HepG2 (cell line): ENCODE measurements at regions not wholly inside any gene's neighbourhood (a gene's known extent, or its start where the extent isn't known, plus 50 kb on each side); places are given as distances from the start of the nearest gene placed in this dataset.

Experiments used
- ATAC-seq: fragments of 200-7000 bp; cut with Tn5 transposase; 3 replicates; pipeline ENCODE4 v1.9.1; 2020; ENCODE audit warnings: mild to moderate bottlenecking, moderate library complexity
- BruUV-seq: library from RNA; stranded (reverse); fragments of 400-500 nt; replicated peaks from 2 replicates; lab custom pipeline; 2021; lab: Mats Ljungman, UMichigan
- CTCF ChIA-PET: fragments of 300-600 bp; formaldehyde crosslinking; extraction: SDS; loops from one replicate; lab custom pipeline; 2021; ENCODE audit warnings: low total read pairs, inconsistent platforms, low intra/inter-chr PET ratio; lab: Yijun Ruan, JAX
- POLR2A ChIA-PET: fragments of 350-600 bp; sonication (Branson Sonifier 250); formaldehyde crosslinking; loops from one replicate; lab custom pipeline; 2020; ENCODE audit warnings: antibody characterized with exemption, inconsistent platforms; lab: Yijun Ruan, JAX
- DNase-seq: peaks from one replicate; pipeline ENCODE4 v3.0.0-alpha.2; 2015; ENCODE audit warnings: low spot score
- FAIRE-seq: peaks from 3 replicates; lab custom pipeline; 2011; peaks lifted over from hg19 to GRCh38; lab: Jason Lieb, UNC
- H2AFZ ChIP-seq: one replicate; pipeline ENCODE4 v1.6.1; 2011; ENCODE audit warnings: low read length, inconsistent platforms
- H3K27ac ChIP-seq: fragments of 300-600 bp; 3 replicates; pipeline ENCODE4 v1.8.0; 2011; ENCODE audit warnings: mixed run types, mild to moderate bottlenecking, mixed read lengths, low read length, inconsistent platforms; ENCODE audit not compliant: insufficient read depth; ENCODE audit errors: extremely low read length
- H3K27me3 ChIP-seq, 2 experiments: fragments of 200-600 bp in 1 of 2; 2 replicates in 1 of 2; 3 replicates in 1 of 2; pipeline versions ENCODE4 v1.6.0 to v1.8.0; 2011; ENCODE audit warnings: low read length in 2 of 2, mild to moderate bottlenecking in 2 of 2, moderate library complexity in 2 of 2, inconsistent platforms in 1 of 2; ENCODE audit not compliant: insufficient read depth in 2 of 2, control insufficient read depth in 1 of 2
- H3K36me3 ChIP-seq, 2 experiments: fragments of 200-600 bp in 1 of 2; replicated peaks in 1 of 2; 2 replicates in 1 of 2; 3 replicates in 1 of 2; pipeline versions ENCODE4 v1.5.1 to v1.8.0; 2011; ENCODE audit warnings: low read length in 2 of 2, inconsistent platforms in 1 of 2; ENCODE audit not compliant: insufficient read depth in 2 of 2, control insufficient read depth in 1 of 2
- H3K4me1 ChIP-seq: 2 replicates; pipeline ENCODE4 v1.5.1; 2012; ENCODE audit warnings: low read length, inconsistent platforms; ENCODE audit not compliant: insufficient read depth
- H3K4me2 ChIP-seq: 2 replicates; pipeline ENCODE4 v1.6.0; 2011; ENCODE audit warnings: low read depth, low read length, inconsistent platforms
- H3K4me3 ChIP-seq, 3 experiments: fragments of 200-600 bp in 1 of 3; sonication (generic), shearing (Covaris generic) in 1 of 3; replicated peaks in 1 of 3; 2 replicates each; pipeline ENCODE4 v1.5.1; 2011 to 2016; ENCODE audit warnings: low read length in 3 of 3, inconsistent platforms in 2 of 3, low read depth in 2 of 3, mild to moderate bottlenecking in 2 of 3, control low read depth in 1 of 3, mixed read lengths in 1 of 3; ENCODE audit not compliant: insufficient read depth in 1 of 3
- H3K79me2 ChIP-seq: one replicate; pipeline ENCODE4 v1.6.1; 2011; ENCODE audit warnings: low read length, inconsistent platforms; ENCODE audit not compliant: insufficient read depth
- H3K9ac ChIP-seq: 2 replicates; pipeline ENCODE4 v1.6.0; 2011; ENCODE audit warnings: mild to moderate bottlenecking, low read depth, low read length, inconsistent platforms; ENCODE audit not compliant: insufficient read depth
- H3K9me3 ChIP-seq: 2 replicates; pipeline ENCODE4 v1.5.1; 2012; ENCODE audit warnings: mild to moderate bottlenecking, low read length
- H4K20me1 ChIP-seq: 2 replicates; pipeline ENCODE4 v1.6.0; 2011; ENCODE audit warnings: inconsistent platforms, mild to moderate bottlenecking, low read length, moderate library complexity; ENCODE audit not compliant: insufficient read depth
- CERS6 ChIP-seq: sonication (generic); formaldehyde crosslinking; IDR thresholded peaks from 2 replicates; pipeline ENCODE4 v1.5.0; 2020; ENCODE audit warnings: missing genetic modification reagents
- HMG20B ChIP-seq: conservative IDR thresholded peaks from 2 replicates; pipeline ENCODE4 v1.6.1; 2016; ENCODE audit warnings: missing genetic modification reagents, missing compliant biosample characterization
- JDP2 ChIP-seq: sonication (generic); formaldehyde crosslinking; IDR thresholded peaks from 2 replicates; pipeline ENCODE4 v1.8.1; 2022; ENCODE audit warnings: missing genetic modification reagents, borderline replicate concordance
- KDM1A ChIP-seq: IDR thresholded peaks from 2 replicates; pipeline ENCODE4 v1.6.1; 2016; ENCODE audit warnings: missing compliant biosample characterization
- MIXL1 ChIP-seq: IDR thresholded peaks from 2 replicates; pipeline ENCODE4 v1.6.1; 2016
- RAD21 ChIP-seq: fragments of 450-650 bp; formaldehyde crosslinking; IDR thresholded peaks from 2 replicates; pipeline ENCODE4 v1.5.0; 2020; ENCODE audit warnings: mild to moderate bottlenecking
- TGIF2 ChIP-seq: IDR thresholded peaks from 2 replicates; pipeline ENCODE4 v1.6.1; 2016; ENCODE audit warnings: control low read depth, missing compliant biosample characterization
- ZGPAT ChIP-seq: IDR thresholded peaks from 2 replicates; pipeline ENCODE4 v1.6.1; 2016; ENCODE audit warnings: mild to moderate bottlenecking
- ZNF451 ChIP-seq: sonication (generic); formaldehyde crosslinking; IDR thresholded peaks from 2 replicates; pipeline ENCODE4 v1.5.0; 2020; ENCODE audit warnings: mild to moderate bottlenecking, missing genetic modification reagents
- ZNF549 ChIP-seq: sonication (generic); formaldehyde crosslinking; IDR thresholded peaks from 2 replicates; pipeline ENCODE4 v1.5.0; 2020; ENCODE audit warnings: missing genetic modification reagents
- ZNF761 ChIP-seq: sonication (generic); formaldehyde crosslinking; conservative IDR thresholded peaks from 2 replicates; pipeline ENCODE4 v1.4.0; 2020; ENCODE audit warnings: mild to moderate bottlenecking, missing genetic modification reagents
- WGBS: methylation state at CpG from one replicate; pipeline ENCODE4 v1.1.6; 2017; ENCODE audit warnings: low lambda C conversion rate; 5-methylcytosine and 5-hydroxymethylcytosine counted together
- in situ Hi-C: cut with HindIII; loops from 2 replicates; pipeline ENCODE4 v1.10.0; 2017; ENCODE audit warnings: low pct_unique_long_range_greater_than_20kb; ENCODE audit not compliant: extremely low pct_ligation_motif_present
- intact Hi-C: fragments of 100-400 bp; cut with micrococcal nuclease; formaldehyde crosslinking; loops from one replicate; pipeline ENCODE4 v1.10.0; 2022; ENCODE audit not compliant: unreplicated experiment
- TF ChIP-seq, protein P1 (sequence below): sonication (generic); formaldehyde crosslinking; IDR thresholded peaks from 2 replicates; pipeline ENCODE4 v1.4.0; 2020; ENCODE audit warnings: missing genetic modification reagents, borderline replicate concordance
- TF ChIP-seq, protein P2 (sequence below): sonication (generic); formaldehyde crosslinking; IDR thresholded peaks from 2 replicates; pipeline ENCODE4 v1.4.0; 2020; ENCODE audit warnings: missing genetic modification reagents

DNA sequence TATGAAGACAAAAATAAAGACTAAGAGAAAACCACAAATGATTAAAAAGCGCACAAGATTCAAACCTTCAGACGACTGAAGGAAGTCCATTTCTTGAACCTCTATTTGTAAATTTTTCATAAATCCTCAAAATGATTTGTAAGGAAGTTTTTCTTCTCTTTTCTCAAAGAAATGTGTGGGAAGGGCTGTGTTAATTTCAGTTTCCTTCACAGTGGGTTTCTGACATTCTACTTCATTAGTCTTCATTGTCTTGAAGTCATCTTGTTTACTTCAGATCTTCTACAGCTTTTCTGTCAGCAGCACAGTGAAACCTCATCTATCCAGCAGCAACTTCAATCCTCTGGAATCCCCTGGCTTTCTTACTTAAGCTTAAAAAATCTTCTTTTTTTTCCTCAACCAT lies 87.6 kb upstream of the MYLIP start:
- no peaks in the 10 kb centered on the region for H3K4me1 ChIP-seq
- BruUV-seq, result no TSS peak
- no peaks in the 10 kb centered on the region for H3K79me2 ChIP-seq
- no peaks in the 10 kb centered on the region for H3K36me3 ChIP-seq
- ATAC-seq (no peak), DNase-seq (no peak), FAIRE-seq (no peak)
- POLR2A ChIA-PET, result no interaction called here
- no peak overlapping the region for H3K4me3 ChIP-seq
- WGBS, result 33% methylated on average over 2 of the region's 2 CpGs
- intact Hi-C loops, result no loop called here
- CTCF ChIA-PET, result no interaction called here
- no peak overlapping the region for H3K27ac ChIP-seq
- in situ Hi-C loops, result no loop called here
- no peak overlapping the region for H3K9ac ChIP-seq
- no peak overlapping the region for H3K4me2 ChIP-seq
- H4K20me1 ChIP-seq, result no peaks in the 10 kb centered on the region
- no peak overlapping the region for H2AFZ ChIP-seq
- no peaks in the 10 kb centered on the region; the same call in 1 of the 2 replicates for H3K9me3 ChIP-seq
- TF ChIP-seq, protein P1, sequence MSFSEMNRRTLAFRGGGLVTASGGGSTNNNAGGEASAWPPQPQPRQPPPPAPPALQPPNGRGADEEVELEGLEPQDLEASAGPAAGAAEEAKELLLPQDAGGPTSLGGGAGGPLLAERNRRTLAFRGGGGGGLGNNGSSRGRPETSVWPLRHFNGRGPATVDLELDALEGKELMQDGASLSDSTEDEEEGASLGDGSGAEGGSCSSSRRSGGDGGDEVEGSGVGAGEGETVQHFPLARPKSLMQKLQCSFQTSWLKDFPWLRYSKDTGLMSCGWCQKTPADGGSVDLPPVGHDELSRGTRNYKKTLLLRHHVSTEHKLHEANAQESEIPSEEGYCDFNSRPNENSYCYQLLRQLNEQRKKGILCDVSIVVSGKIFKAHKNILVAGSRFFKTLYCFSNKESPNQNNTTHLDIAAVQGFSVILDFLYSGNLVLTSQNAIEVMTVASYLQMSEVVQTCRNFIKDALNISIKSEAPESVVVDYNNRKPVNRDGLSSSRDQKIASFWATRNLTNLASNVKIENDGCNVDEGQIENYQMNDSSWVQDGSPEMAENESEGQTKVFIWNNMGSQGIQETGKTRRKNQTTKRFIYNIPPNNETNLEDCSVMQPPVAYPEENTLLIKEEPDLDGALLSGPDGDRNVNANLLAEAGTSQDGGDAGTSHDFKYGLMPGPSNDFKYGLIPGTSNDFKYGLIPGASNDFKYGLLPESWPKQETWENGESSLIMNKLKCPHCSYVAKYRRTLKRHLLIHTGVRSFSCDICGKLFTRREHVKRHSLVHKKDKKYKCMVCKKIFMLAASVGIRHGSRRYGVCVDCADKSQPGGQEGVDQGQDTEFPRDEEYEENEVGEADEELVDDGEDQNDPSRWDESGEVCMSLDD (CRISPR knock-in tag), result no peak
- no peak for TF ChIP-seq ZNF761
- TF ChIP-seq, protein P2, sequence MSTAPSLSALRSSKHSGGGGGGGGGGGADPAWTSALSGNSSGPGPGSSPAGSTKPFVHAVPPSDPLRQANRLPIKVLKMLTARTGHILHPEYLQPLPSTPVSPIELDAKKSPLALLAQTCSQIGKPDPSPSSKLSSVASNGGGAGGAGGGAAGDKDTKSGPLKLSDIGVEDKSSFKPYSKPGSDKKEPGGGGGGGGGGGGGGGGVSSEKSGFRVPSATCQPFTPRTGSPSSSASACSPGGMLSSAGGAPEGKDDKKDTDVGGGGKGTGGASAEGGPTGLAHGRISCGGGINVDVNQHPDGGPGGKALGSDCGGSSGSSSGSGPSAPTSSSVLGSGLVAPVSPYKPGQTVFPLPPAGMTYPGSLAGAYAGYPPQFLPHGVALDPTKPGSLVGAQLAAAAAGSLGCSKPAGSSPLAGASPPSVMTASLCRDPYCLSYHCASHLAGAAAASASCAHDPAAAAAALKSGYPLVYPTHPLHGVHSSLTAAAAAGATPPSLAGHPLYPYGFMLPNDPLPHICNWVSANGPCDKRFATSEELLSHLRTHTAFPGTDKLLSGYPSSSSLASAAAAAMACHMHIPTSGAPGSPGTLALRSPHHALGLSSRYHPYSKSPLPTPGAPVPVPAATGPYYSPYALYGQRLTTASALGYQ (CRISPR knock-in tag), result no peak
- TF ChIP-seq, all 625 proteins: peak for 0
- H3K27me3 ChIP-seq, result peaks cover 0 to 5% of the 10 kb centered on the region in 2 experiments; a peak in 1 of 5 replicates

DNA sequence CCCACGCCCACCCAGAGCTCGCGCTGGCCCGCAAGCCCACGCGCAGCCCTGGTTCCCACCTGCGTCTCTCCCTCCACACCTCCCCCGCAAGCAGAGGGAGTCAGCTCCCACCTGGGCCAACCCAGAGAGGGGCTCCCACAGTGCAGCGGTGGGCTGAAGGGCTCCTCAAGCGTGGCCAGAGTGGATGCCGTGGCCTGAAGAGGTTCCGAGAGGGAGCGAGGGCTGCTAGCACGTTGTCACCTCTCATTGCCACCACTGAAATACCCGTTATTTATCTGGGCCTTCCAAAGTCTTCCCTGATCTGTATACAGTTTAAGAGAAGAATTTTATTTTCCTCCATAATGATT lies 88.3 kb upstream of the MYLIP start:
- Histone ChIP-seq H3K27me3 (peaks cover 0 to 5% of the 10 kb centered on the region in 2 experiments; a peak in 1 of 5 replicates), H4K20me1 (no peaks in the 10 kb centered on the region), H3K79me2 (no peaks in the 10 kb centered on the region), H2AFZ (no peak overlapping the region), H3K4me1 (no peaks in the 10 kb centered on the region), H3K27ac (no peak overlapping the region), H3K4me2 (no peak overlapping the region), H3K36me3 (no peaks in the 10 kb centered on the region), H3K9ac (no peak overlapping the region), H3K4me3 (no peak overlapping the region), H3K9me3 (no peaks in the 10 kb centered on the region; the same call in 1 of the 2 replicates)
- no peak for DNase-seq
- WGBS, result 44% methylated on average over 9 of the region's 15 CpGs
- ATAC-seq, result no peak
- intact Hi-C loops, result no loop called here
- TF ChIP-seq KDM1A (CRISPR knock-in tag) (no peak), ZGPAT (no peak), MIXL1 (CRISPR knock-in tag) (no peak), ZNF451 (no peak), TGIF2 (CRISPR knock-in tag) (no peak), JDP2 (CRISPR knock-in tag) (no peak), ZNF549 (CRISPR knock-in tag) (no peak), HMG20B (CRISPR knock-in tag) (no peak), RAD21 (CRISPR knock-in tag) (no peak), CERS6 (no peak)
- in situ Hi-C loops, result no loop called here
- no peak for FAIRE-seq
- BruUV-seq, result no TSS peak
- ChIA-PET POLR2A (no interaction called here), CTCF (no interaction called here)
